ENCODE measurements at regions not wholly inside any gene's neighbourhood (a gene's known extent, or its start where the extent isn't known, plus 50 kb on each side); places are given as distances from the start of the nearest gene placed in this dataset.

GRCh38 chr6:18733921-18734550 is 346.9 kb downstream of the RNF144B start:
- Histone ChIP-seq H3K27me3 (ENCODE audit: control insufficient read depth in 1 of 2, insufficient read depth in 2 of 2, low read length in 2 of 2) (no peaks in the 10 kb centered on the region), H3K9me3 (ENCODE audit: control insufficient read depth in 1 of 2, low read length in 2 of 2) (no peaks in the 10 kb centered on the region), H3K4me1 (ENCODE audit: control insufficient read depth in 1 of 2, insufficient read depth in 2 of 2, low read length in 2 of 2) (no peaks in the 10 kb centered on the region), H3K27ac (ENCODE audit: low read depth, low read length) (no peak overlapping the region), H3K36me3 (ENCODE audit: control insufficient read depth in 1 of 2, insufficient read depth in 2 of 2, low read length in 2 of 2) (no peaks in the 10 kb centered on the region), H3K9ac (ENCODE audit: low read depth in 1 of 2, low read length in 2 of 2) (no peak overlapping the region), H3K4me3 (ENCODE audit: low read depth in 1 of 2, low read length in 2 of 2) (no peak overlapping the region)

GRCh38 chr6:18741741-18742140 is 354.6 kb downstream of the RNF144B start:
- Histone ChIP-seq H3K4me3 (ENCODE audit: low read depth in 1 of 2, low read length in 2 of 2) (no peak overlapping the region), H3K36me3 (ENCODE audit: control insufficient read depth in 1 of 2, insufficient read depth in 2 of 2, low read length in 2 of 2) (no peaks in the 10 kb centered on the region), H3K9me3 (ENCODE audit: control insufficient read depth in 1 of 2, low read length in 2 of 2) (no peaks in the 10 kb centered on the region), H3K27me3 (ENCODE audit: control insufficient read depth in 1 of 2, insufficient read depth in 2 of 2, low read length in 2 of 2) (no peaks in the 10 kb centered on the region), H3K9ac (ENCODE audit: low read depth in 1 of 2, low read length in 2 of 2) (no peak overlapping the region), H3K27ac (ENCODE audit: low read depth, low read length) (no peak overlapping the region), H3K4me1 (ENCODE audit: control insufficient read depth in 1 of 2, insufficient read depth in 2 of 2, low read length in 2 of 2) (no peaks in the 10 kb centered on the region)

DNA sequence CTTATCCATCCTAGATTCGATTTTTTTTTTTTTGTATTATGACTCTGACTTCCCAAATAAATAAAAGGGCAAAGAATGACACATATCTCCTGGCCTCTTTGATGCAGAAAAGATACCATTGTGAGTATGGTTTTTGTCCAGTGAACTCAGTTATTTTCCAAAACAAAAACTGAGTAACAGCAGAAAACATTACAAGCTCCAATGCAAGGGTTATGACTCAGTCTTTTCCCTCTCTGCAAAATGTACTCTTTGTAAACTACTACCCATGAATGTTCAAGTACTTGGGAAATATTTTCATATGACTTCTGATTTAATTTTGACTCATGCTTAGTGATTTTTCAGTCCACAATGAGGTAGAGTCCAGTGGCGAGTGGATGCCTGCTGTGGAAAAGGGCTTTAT is 355.3 kb downstream of the RNF144B start:
- no peak overlapping the region for H3K9ac ChIP-seq (ENCODE audit: low read depth in 1 of 2, low read length in 2 of 2)
- H3K4me3 ChIP-seq (ENCODE audit: low read depth in 1 of 2, low read length in 2 of 2): no peak overlapping the region
- no peaks in the 10 kb centered on the region for H3K4me1 ChIP-seq (ENCODE audit: control insufficient read depth in 1 of 2, insufficient read depth in 2 of 2, low read length in 2 of 2)
- H3K27ac ChIP-seq (ENCODE audit: low read depth, low read length): no peak overlapping the region
- H3K36me3 ChIP-seq (ENCODE audit: control insufficient read depth in 1 of 2, insufficient read depth in 2 of 2, low read length in 2 of 2): no peaks in the 10 kb centered on the region
- H3K9me3 ChIP-seq (ENCODE audit: control insufficient read depth in 1 of 2, low read length in 2 of 2): no peaks in the 10 kb centered on the region
- no peaks in the 10 kb centered on the region for H3K27me3 ChIP-seq (ENCODE audit: control insufficient read depth in 1 of 2, insufficient read depth in 2 of 2, low read length in 2 of 2)

DNA sequence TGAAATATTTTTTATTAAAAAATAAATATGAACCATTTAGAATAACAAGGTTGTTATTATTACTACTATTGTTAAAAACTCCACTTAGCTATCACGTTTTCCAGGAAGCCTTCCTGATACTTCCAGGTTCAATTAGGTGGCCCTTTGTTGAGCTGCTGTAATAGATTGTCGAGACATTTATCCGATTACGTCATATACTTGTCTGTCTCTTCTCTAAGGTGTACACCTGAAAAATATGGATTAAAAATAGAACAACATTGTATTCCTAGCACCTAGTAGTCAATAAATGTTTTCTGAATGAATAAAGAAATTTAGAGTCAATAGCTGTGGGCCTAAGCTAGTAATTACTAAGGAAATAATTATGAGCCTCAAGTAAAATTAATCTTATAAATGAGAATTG is 359.6 kb downstream of the RNF144B start:
- H3K9me3 ChIP-seq (ENCODE audit: control insufficient read depth in 1 of 2, low read length in 2 of 2): no peaks in the 10 kb centered on the region
- H3K4me1 ChIP-seq (ENCODE audit: control insufficient read depth in 1 of 2, insufficient read depth in 2 of 2, low read length in 2 of 2): no peaks in the 10 kb centered on the region
- H3K9ac ChIP-seq (ENCODE audit: low read depth in 1 of 2, low read length in 2 of 2): no peak overlapping the region
- H3K4me3 ChIP-seq (ENCODE audit: low read depth in 1 of 2, low read length in 2 of 2): no peak overlapping the region
- H3K36me3 ChIP-seq (ENCODE audit: control insufficient read depth in 1 of 2, insufficient read depth in 2 of 2, low read length in 2 of 2): no peaks in the 10 kb centered on the region
- no peaks in the 10 kb centered on the region for H3K27me3 ChIP-seq (ENCODE audit: control insufficient read depth in 1 of 2, insufficient read depth in 2 of 2, low read length in 2 of 2)
- H3K27ac ChIP-seq (ENCODE audit: low read depth, low read length): no peak overlapping the region

- no peak overlapping the region for H3K4me3 ChIP-seq (ENCODE audit: low read depth in 1 of 2, low read length in 2 of 2)
- H3K4me1 ChIP-seq (ENCODE audit: control insufficient read depth in 1 of 2, insufficient read depth in 2 of 2, low read length in 2 of 2): no peaks in the 10 kb centered on the region
- no peaks in the 10 kb centered on the region for H3K9me3 ChIP-seq (ENCODE audit: control insufficient read depth in 1 of 2, low read length in 2 of 2)
- no peaks in the 10 kb centered on the region for H3K27me3 ChIP-seq (ENCODE audit: control insufficient read depth in 1 of 2, insufficient read depth in 2 of 2, low read length in 2 of 2)
- no peak overlapping the region for H3K9ac ChIP-seq (ENCODE audit: low read depth in 1 of 2, low read length in 2 of 2)
- H3K27ac ChIP-seq (ENCODE audit: low read depth, low read length): no peak overlapping the region
- H3K36me3 ChIP-seq (ENCODE audit: control insufficient read depth in 1 of 2, insufficient read depth in 2 of 2, low read length in 2 of 2): no peaks in the 10 kb centered on the region
Observed at GRCh38 chr6:18748314-18748713, 361.2 kb downstream of the RNF144B start.

GRCh38 chr6:18752278-18753068 is 365.3 kb downstream of the RNF144B start:
- Histone ChIP-seq H3K36me3 (ENCODE audit: control insufficient read depth in 1 of 2, insufficient read depth in 2 of 2, low read length in 2 of 2) (no peaks in the 10 kb centered on the region), H3K4me1 (ENCODE audit: control insufficient read depth in 1 of 2, insufficient read depth in 2 of 2, low read length in 2 of 2) (no peaks in the 10 kb centered on the region), H3K27ac (ENCODE audit: low read depth, low read length) (no peak overlapping the region), H3K4me3 (ENCODE audit: low read depth in 1 of 2, low read length in 2 of 2) (no peak overlapping the region), H3K27me3 (ENCODE audit: control insufficient read depth in 1 of 2, insufficient read depth in 2 of 2, low read length in 2 of 2) (no peaks in the 10 kb centered on the region), H3K9me3 (ENCODE audit: control insufficient read depth in 1 of 2, low read length in 2 of 2) (no peaks in the 10 kb centered on the region), H3K9ac (ENCODE audit: low read depth in 1 of 2, low read length in 2 of 2) (no peak overlapping the region)

DNA sequence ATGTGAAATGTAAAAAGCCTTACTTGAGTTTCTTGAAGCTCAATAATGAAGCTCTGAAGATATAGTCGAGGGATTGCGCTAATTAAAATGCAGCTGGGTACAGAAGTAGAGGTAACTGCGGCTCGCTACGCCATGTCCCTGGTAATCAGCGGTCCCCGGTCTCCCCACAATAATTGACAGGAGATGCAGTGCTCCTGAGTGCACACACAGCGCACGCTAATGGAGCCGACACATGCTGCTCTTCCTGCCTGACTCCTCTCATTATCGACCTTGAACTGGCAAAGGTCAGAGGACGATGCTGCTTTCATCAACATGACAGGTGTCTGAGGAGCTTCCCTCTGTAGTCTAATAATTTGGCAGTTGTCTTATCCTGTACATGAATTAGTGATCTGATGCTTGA is 365.9 kb downstream of the RNF144B start:
- H3K27me3 ChIP-seq (ENCODE audit: control insufficient read depth in 1 of 2, insufficient read depth in 2 of 2, low read length in 2 of 2): no peaks in the 10 kb centered on the region
- no peaks in the 10 kb centered on the region for H3K9me3 ChIP-seq (ENCODE audit: control insufficient read depth in 1 of 2, low read length in 2 of 2)
- H3K9ac ChIP-seq (ENCODE audit: low read depth in 1 of 2, low read length in 2 of 2): no peak overlapping the region
- no peak overlapping the region for H3K4me3 ChIP-seq (ENCODE audit: low read depth in 1 of 2, low read length in 2 of 2)
- H3K36me3 ChIP-seq (ENCODE audit: control insufficient read depth in 1 of 2, insufficient read depth in 2 of 2, low read length in 2 of 2): no peaks in the 10 kb centered on the region
- no peaks in the 10 kb centered on the region for H3K4me1 ChIP-seq (ENCODE audit: control insufficient read depth in 1 of 2, insufficient read depth in 2 of 2, low read length in 2 of 2)
- H3K27ac ChIP-seq (ENCODE audit: low read depth, low read length): no peak overlapping the region

DNA sequence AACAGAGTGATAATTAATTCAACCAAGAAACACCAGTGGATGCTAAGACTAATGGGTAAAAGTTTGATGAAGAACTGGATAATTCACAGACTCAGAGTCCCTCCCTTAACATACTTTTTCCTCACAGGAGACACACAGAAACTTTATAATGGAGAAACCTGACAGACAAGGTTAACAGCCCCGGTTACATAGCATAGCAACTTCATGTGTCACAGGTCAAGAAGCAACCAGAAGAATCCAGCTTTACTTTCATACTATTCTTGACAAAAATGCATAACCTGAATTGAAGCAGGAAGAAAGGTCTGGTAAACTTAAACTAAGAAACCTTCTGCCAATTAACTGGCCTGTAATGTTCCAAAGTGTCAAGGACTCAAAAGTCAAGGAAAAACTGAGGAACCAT is 375.9 kb downstream of the RNF144B start:
- H3K36me3 ChIP-seq (ENCODE audit: control insufficient read depth in 1 of 2, insufficient read depth in 2 of 2, low read length in 2 of 2): no peaks in the 10 kb centered on the region
- H3K4me1 ChIP-seq (ENCODE audit: control insufficient read depth in 1 of 2, insufficient read depth in 2 of 2, low read length in 2 of 2): no peaks in the 10 kb centered on the region
- H3K4me3 ChIP-seq (ENCODE audit: low read depth in 1 of 2, low read length in 2 of 2): no peak overlapping the region
- no peak overlapping the region for H3K27ac ChIP-seq (ENCODE audit: low read depth, low read length)
- no peaks in the 10 kb centered on the region for H3K27me3 ChIP-seq (ENCODE audit: control insufficient read depth in 1 of 2, insufficient read depth in 2 of 2, low read length in 2 of 2)
- H3K9ac ChIP-seq (ENCODE audit: low read depth in 1 of 2, low read length in 2 of 2): no peak overlapping the region
- no peaks in the 10 kb centered on the region for H3K9me3 ChIP-seq (ENCODE audit: control insufficient read depth in 1 of 2, low read length in 2 of 2)

DNA sequence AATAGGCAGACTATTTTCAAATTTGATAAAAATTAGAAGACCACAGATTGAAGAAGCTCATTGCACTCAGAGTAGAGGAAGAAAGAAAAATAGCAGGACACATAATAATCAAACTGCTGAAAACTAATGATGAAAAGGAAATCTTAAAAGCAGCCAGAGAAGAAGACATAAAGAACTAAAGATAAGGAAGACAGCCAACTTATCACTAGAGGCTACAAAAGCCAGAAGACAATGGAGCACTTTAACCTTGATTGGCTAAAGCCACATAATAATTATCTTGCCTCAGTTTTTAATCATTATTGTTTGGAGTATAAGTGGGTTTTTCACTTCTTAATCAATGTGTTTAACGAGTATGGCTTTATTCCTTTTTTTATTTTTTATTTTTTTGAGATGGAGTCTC is 397.6 kb downstream of the RNF144B start:
- no peaks in the 10 kb centered on the region for H3K9me3 ChIP-seq (ENCODE audit: control insufficient read depth in 1 of 2, low read length in 2 of 2)
- H3K27ac ChIP-seq (ENCODE audit: low read depth, low read length): no peak overlapping the region
- H3K9ac ChIP-seq (ENCODE audit: low read depth in 1 of 2, low read length in 2 of 2): no peak overlapping the region
- no peaks in the 10 kb centered on the region for H3K4me1 ChIP-seq (ENCODE audit: control insufficient read depth in 1 of 2, insufficient read depth in 2 of 2, low read length in 2 of 2)
- no peaks in the 10 kb centered on the region for H3K36me3 ChIP-seq (ENCODE audit: control insufficient read depth in 1 of 2, insufficient read depth in 2 of 2, low read length in 2 of 2)
- no peaks in the 10 kb centered on the region for H3K27me3 ChIP-seq (ENCODE audit: control insufficient read depth in 1 of 2, insufficient read depth in 2 of 2, low read length in 2 of 2)
- no peak overlapping the region for H3K4me3 ChIP-seq (ENCODE audit: low read depth in 1 of 2, low read length in 2 of 2)

DNA sequence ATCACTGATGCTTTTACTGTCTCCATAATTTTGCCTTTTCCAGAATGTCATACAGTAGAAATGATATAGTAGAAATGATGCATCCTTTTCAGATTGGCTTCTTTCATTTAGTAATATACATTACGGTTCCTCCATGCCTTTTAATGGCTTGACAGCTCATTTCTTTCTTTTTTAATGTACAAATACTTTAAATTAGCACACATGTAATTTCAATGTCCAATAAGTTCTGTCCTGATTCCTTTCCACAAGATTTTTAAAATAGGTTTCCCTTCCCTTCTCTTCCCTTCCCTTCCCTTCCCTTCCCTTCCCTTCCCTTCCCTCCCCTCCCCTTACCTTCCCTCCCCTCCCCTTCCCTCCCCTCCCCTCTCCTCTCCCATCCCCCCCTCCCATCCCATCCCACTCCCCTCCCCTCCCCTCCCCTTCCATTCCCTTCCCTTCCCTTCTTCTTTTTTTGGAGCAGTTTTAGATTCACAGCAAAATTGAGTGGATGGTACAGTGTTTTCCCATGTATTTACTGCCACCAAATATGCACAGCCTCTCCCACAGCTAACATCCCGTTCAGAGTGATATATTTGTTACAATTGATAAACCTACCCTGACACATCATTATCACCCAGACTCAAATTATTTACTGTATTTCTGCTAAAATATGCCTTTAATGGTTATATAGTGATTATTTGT is 398.8 kb downstream of the RNF144B start:
- H3K9ac ChIP-seq (ENCODE audit: low read depth in 1 of 2, low read length in 2 of 2): no peak overlapping the region
- no peaks in the 10 kb centered on the region for H3K27me3 ChIP-seq (ENCODE audit: control insufficient read depth in 1 of 2, insufficient read depth in 2 of 2, low read length in 2 of 2)
- H3K4me3 ChIP-seq (ENCODE audit: low read depth in 1 of 2, low read length in 2 of 2): no peak overlapping the region
- H3K36me3 ChIP-seq (ENCODE audit: control insufficient read depth in 1 of 2, insufficient read depth in 2 of 2, low read length in 2 of 2): no peaks in the 10 kb centered on the region
- H3K27ac ChIP-seq (ENCODE audit: low read depth, low read length): no peak overlapping the region
- no peaks in the 10 kb centered on the region for H3K4me1 ChIP-seq (ENCODE audit: control insufficient read depth in 1 of 2, insufficient read depth in 2 of 2, low read length in 2 of 2)
- H3K9me3 ChIP-seq (ENCODE audit: control insufficient read depth in 1 of 2, low read length in 2 of 2): no peaks in the 10 kb centered on the region
